MM.1S (cell line): ENCODE measurements at regions not wholly inside any gene's neighbourhood (a gene's known extent, or its start where the extent isn't known, plus 50 kb on each side); places are given as distances from the start of the nearest gene placed in this dataset.

Experiments used
- DNase-seq: peaks from one replicate; pipeline ENCODE4 v3.0.0-alpha.2; 2015
- H2AFZ ChIP-seq: fragments of 300-600 bp; sonication (generic); 2 replicates; pipeline ENCODE4 v1.6.0; 2016; ENCODE audit warnings: antibody characterized with exemption, low read length
- H3F3A ChIP-seq: fragments of 300-600 bp; sonication (generic); 2 replicates; pipeline ENCODE4 v1.6.1; 2016; ENCODE audit warnings: mild to moderate bottlenecking, antibody characterized with exemption, low read length, moderate library complexity, mixed read lengths; ENCODE audit not compliant: insufficient read depth
- H3K27ac ChIP-seq: fragments of 300-600 bp; sonication (generic); 2 replicates; pipeline ENCODE4 v1.5.1; 2016; ENCODE audit warnings: mild to moderate bottlenecking, low read length
- H3K27me3 ChIP-seq: fragments of 300-600 bp; sonication (generic); replicated peaks from 2 replicates; pipeline ENCODE4 v1.6.0; 2016; ENCODE audit warnings: low read length; ENCODE audit not compliant: insufficient read depth
- H3K36me3 ChIP-seq: fragments of 300-600 bp; sonication (generic); replicated peaks from 2 replicates; pipeline ENCODE4 v1.6.1; 2016; ENCODE audit warnings: mild to moderate bottlenecking, low read length, mixed read lengths; ENCODE audit not compliant: insufficient read depth
- H3K4me1 ChIP-seq: fragments of 300-600 bp; sonication (generic); 2 replicates; pipeline ENCODE4 v1.6.1; 2016; ENCODE audit warnings: low read length, mixed read lengths
- H3K4me2 ChIP-seq: fragments of 300-600 bp; sonication (generic); 2 replicates; pipeline ENCODE4 v1.6.0; 2016; ENCODE audit warnings: low read depth, low read length
- H3K4me3 ChIP-seq: fragments of 300-600 bp; sonication (generic); 2 replicates; pipeline ENCODE4 v1.5.1; 2016; ENCODE audit warnings: low read length, mixed read lengths
- H3K79me2 ChIP-seq: fragments of 300-600 bp; sonication (generic); 2 replicates; pipeline ENCODE4 v1.6.1; 2016; ENCODE audit warnings: mixed run types, low read length, mixed read lengths
- H3K9ac ChIP-seq: fragments of 300-600 bp; sonication (generic); 2 replicates; pipeline ENCODE4 v1.6.1; 2016; ENCODE audit warnings: low read length, mixed read lengths
- H3K9me2 ChIP-seq: fragments of 300-600 bp; sonication (generic); replicated peaks from 2 replicates; pipeline ENCODE4 v1.6.1; 2016; ENCODE audit warnings: mild to moderate bottlenecking, low read length, mixed read lengths; ENCODE audit not compliant: insufficient read depth
- H3K9me3 ChIP-seq: fragments of 300-600 bp; sonication (generic); replicated peaks from 2 replicates; pipeline ENCODE4 v1.6.1; 2016; ENCODE audit warnings: mild to moderate bottlenecking, low read length, mixed read lengths; ENCODE audit not compliant: insufficient read depth
- H4K20me1 ChIP-seq: fragments of 300-600 bp; sonication (generic); 2 replicates; pipeline ENCODE4 v1.6.1; 2016; ENCODE audit warnings: mild to moderate bottlenecking, low read length, moderate library complexity, mixed read lengths; ENCODE audit not compliant: insufficient read depth
- CTCF ChIP-seq: fragments of 300-600 bp; sonication (generic); IDR thresholded peaks from 2 replicates; pipeline ENCODE4 v1.5.1; 2016; ENCODE audit warnings: antibody characterized with exemption, low read length, mixed read lengths
- EZH2 ChIP-seq: fragments of 300-600 bp; sonication (generic); optimal IDR thresholded peaks from 2 replicates; pipeline ENCODE3; 2017; ENCODE audit warnings: low read depth, mild to moderate bottlenecking, antibody characterized with exemption, low read length, mixed read lengths
- EZH2phosphoT487 ChIP-seq: fragments of 300-600 bp; sonication (generic); IDR thresholded peaks from 2 replicates; pipeline ENCODE4 v1.6.1; 2018; ENCODE audit warnings: antibody characterized with exemption, low read length

DNA sequence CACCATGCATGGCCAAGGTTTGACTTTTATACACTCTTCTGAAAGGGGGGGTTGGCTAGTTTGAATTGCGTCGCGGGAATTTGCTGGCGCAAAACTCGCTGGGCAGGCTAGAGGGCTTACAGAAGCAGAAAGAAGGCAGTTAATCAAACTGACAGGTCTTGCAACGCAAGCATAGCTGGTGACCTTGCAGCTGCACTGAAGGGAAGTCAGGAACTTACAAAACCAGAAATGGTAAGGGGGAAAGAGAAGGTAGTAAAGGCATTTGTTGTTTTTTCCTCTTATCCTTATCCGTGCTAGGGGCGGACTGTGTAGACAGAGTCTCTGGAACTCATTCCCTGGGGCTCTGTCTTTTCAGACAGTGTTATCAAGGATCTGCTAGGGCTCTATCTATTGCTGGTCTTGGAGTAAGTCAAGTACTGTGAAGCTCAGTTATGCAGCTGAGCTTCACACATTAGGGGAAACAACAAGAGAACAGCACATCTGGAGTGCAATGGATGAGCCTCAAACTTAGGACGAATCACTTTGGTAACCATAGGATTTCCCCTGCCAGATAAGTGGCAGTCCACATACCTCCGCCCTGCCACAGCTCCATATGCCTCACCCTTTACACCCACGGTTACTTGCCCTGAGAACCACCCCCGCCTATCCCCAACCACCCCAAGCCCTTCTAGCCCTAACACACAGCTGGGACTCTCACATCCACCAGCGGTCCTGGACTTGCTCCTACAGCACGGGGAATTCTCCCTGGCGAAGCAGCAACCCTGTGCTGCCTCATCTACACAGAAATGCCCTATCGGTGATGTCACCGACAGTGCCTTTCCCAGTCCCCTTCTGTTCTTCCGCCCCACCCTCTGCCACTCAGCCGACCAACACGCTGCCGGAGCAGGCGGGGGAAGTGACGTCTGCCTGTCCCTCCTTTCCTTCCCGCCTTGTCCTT lies 251.4 kb downstream of the FAM72C start:
- Histone ChIP-seq H4K20me1 (no peaks in the 10 kb centered on the region), H3K36me3 (no peaks in the 10 kb centered on the region), H3K79me2 (no peaks in the 10 kb centered on the region), H3K4me2 (peak overlapping the region; percentile 51), H3K27me3 (no peaks in the 10 kb centered on the region), H3K4me1 (0 out of 2 replicates have a peak, but pooled peaks cover 6% of the 10 kb centered on the region), H3K9me3 (no peaks in the 10 kb centered on the region), H3F3A (no peaks in the 10 kb centered on the region), H3K4me3 (peak overlapping the region; percentile 53), H3K9ac (peak overlapping the region; percentile 71), H2AFZ (no peak overlapping the region), H3K27ac (peak overlapping the region; percentile 89), H3K9me2 (no peaks in the 10 kb centered on the region)
- TF ChIP-seq CTCF, result no peak
- no peak for TF ChIP-seq EZH2
- no peak for TF ChIP-seq EZH2phosphoT487
- peak; percentile 76 for DNase-seq

DNA sequence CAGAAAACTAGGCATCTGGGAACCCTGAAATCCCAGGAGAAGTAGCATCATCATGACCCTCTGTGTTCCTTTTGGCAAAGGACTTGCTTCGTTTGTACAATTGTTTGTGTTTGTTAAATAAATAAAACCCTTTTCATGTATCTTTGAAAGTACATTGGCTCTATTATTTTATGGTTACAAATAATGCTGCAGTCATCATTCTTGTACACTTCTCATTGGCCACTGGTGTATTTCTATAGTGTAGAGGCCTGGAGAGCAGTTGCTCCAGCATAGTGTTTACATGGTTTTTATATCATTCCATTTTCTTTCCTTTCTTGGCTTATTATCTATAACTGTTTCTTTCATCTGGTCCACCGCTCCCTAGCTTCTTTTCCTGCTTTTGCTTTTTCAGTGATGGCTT lies 253.3 kb downstream of the FAM72C start:
- Histone ChIP-seq H3K36me3 (no peaks in the 10 kb centered on the region), H3K4me3 (no peak overlapping the region), H3K27ac (no peak overlapping the region), H3K4me2 (no peak overlapping the region), H3K27me3 (no peaks in the 10 kb centered on the region), H3K9me2 (no peaks in the 10 kb centered on the region), H3K9ac (no peak overlapping the region), H3K4me1 (0 out of 2 replicates have a peak, but pooled peaks cover 6% of the 10 kb centered on the region), H4K20me1 (no peaks in the 10 kb centered on the region), H3K9me3 (no peaks in the 10 kb centered on the region), H3F3A (no peaks in the 10 kb centered on the region), H2AFZ (no peak overlapping the region), H3K79me2 (no peaks in the 10 kb centered on the region)
- DNase-seq, result no peak
- no peak for TF ChIP-seq EZH2phosphoT487
- TF ChIP-seq CTCF, result no peak
- TF ChIP-seq EZH2, result no peak

DNA sequence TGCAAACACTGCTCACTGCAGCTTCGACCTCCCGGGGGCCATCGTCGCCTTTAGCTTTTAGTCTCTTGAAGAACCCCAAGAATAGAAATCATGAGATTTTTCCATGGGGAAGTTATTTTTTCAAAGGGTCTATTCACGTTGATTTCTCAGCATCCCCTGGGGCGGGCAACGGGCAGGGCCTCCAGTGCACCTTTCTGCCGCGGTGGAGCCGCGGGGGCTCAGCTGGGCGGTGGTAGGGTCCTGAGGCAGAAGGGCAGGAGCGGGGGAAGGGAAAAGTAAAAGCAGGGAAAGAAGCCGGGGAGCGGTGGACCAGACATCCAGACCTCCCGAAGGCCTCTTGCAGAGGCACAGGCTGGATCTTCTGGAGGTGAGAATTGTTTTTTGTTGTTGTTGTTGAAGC lies 253.8 kb downstream of the FAM72C start:
- Histone ChIP-seq H3K36me3 (no peaks in the 10 kb centered on the region), H4K20me1 (no peaks in the 10 kb centered on the region), H2AFZ (no peak overlapping the region), H3F3A (no peaks in the 10 kb centered on the region), H3K27ac (no peak overlapping the region), H3K4me3 (no peak overlapping the region), H3K79me2 (no peaks in the 10 kb centered on the region), H3K27me3 (no peaks in the 10 kb centered on the region), H3K4me2 (no peak overlapping the region), H3K4me1 (0 out of 2 replicates have a peak, but pooled peaks cover 6% of the 10 kb centered on the region), H3K9me3 (no peaks in the 10 kb centered on the region), H3K9me2 (no peaks in the 10 kb centered on the region), H3K9ac (no peak overlapping the region)
- TF ChIP-seq CTCF (no peak), EZH2 (no peak), EZH2phosphoT487 (no peak)
- DNase-seq, result no peak
